ENCODE measurements at regions not wholly inside any gene's neighbourhood (a gene's known extent, or its start where the extent isn't known, plus 50 kb on each side); places are given as distances from the start of the nearest gene placed in this dataset.

DNA sequence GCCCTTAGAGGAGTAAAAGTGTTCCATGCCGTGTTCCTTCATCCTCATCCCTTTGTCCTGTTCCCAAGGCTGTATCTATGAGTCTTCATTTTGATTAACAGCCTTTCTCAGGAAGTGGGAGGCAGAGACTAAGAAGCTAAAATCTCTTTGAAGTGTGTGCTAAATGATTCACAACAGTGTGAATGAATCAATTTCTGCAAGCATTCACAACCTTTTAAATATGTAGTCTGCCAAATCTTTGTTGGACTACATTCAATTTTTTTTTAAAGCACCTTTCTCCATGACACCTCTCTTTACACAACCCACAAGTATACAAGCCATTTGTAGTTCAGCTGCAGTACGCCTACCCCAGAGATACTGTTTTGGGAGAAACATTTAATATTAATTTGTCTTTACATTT, 408.6 kb upstream of the FANCL start:
- no peak for DNase-seq

DNA sequence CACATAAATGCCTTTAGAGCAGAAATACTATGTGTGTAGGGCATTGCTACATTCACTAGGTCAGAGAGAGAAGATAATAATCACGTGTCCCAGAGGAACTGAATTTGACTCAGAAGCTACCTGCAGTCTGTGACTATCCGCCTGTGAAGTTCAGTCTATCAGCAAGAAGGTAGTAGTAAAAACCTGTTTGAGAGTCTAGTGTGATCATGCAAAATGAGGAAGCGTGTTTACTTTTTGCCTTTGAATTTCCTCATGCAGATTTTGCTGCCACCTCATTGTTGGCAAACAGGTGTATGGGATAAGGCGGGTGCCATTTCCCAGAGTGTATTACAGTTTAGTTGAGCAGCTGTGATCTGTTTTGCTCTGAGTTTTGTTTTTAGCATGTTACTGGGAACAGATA, 403.9 kb upstream of the FANCL start:
- DNase-seq: no peak

DNA sequence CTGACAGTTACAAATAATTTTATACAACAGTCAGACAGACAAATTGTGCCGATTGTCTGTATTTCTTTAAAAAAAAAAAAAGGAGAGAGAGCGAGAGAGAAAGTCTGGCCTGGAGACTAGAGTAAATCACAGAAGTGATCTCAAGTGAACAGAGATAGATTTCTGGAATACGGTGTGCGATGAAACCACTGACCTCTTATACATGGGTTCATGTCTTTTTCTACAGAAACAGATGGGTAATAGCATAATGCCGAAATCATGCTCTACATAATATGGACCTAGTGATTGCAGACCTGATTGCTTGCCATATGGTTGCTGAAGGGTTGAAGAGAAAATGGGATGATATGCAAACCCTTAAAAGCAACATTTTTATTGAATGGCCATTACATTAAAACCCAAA, 403.3 kb upstream of the FANCL start:
- no peak for DNase-seq

DNA sequence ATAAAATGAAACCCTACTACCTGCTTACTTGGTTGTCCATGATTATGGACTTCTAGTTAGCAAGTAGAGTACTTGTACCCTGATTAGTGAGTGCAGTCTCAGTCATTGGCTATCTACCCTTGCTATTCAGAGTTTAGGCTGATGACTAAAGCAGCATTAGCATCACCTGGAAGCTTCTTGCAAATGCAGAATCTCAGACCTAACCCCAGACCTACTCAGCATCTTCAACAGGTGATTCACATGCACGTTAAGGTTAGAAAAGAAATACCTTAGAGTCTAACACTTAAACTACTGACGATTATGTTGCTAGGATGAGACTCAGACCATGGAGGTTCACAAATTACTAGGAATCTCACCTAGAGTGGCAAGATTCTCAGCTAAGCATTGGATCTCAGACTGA, 399.9 kb upstream of the FANCL start:
- no peak for DNase-seq

DNA sequence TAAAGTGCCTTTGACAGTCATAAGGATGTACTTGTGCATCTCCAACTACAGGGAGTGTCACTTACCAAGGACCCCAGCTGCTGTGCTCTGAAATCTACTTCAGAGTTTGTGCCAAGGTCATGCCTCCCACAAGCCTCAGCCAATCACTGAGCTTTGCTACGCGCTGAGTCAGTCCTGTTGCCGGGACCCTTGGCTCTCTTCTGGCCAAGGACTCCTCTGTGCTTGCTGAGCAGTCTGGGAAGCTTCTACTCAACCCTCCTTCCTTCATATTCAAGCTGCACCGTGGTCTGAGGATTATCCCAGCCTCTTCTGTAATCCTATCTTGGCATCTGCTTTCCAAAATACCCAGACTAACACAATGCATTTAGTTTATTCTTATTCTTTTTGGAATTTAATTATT, 398.9 kb upstream of the FANCL start:
- DNase-seq: no peak

GRCh38 chr2:58638256-58638805, 397.2 kb upstream of the FANCL start:
- no peak for DNase-seq

DNA sequence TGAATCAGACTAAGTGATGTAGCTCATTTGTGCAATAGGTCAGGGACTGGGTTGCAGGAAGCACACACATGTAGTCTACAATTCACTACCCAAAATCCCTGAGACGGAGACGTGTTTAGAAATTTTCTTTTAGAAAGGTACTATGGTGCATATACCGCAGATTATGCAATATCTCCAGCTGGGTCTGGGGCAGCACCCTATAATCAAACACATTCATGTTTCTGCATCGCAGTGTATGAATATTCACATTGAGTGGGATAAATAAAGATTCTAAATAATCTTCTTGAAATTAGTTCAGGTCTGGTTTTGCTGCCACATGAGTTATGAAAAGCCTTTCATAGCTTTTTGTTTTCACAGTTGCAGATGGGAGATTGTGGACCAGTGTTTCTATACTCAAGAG, 395.7 kb upstream of the FANCL start:
- DNase-seq: no peak

- DNase-seq: no peak
These were observed 394.8 kb upstream of the FANCL start for GRCh38 chr2:58635801-58636375.

DNA sequence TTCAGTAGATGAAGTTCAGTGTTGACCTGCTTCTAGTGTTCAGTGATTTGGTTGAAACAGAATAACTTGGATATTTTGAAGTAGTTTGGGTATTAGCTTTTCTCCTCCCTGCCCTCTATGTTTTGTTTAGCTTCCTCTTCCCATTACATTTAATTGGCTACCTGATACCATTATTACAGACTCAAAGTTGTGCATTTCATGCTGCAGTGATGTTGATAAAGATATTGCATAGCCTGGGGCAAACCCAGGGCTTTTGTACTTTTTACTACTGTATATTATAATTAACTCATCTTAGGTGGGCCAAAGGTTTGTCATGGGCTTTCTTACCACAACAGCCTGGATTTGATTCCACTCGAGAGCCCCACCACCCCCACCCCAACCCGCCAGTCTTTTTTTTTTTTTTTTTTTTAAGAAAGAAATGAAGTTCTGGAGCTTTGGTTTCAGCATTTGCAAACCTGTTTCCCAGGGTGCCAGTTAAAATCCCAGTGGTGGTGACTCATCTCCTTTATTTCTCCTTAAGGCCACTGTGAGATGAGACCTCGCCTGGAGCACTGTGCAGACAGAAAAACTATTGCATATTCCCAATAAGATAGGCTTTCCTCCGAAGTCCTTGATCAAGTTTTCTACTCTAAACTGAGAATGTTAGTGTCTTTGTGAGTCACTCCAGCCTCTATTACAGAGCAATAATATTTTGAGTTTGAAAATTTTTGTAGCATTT, 393.7 kb upstream of the FANCL start:
- DNase-seq: no peak

DNA sequence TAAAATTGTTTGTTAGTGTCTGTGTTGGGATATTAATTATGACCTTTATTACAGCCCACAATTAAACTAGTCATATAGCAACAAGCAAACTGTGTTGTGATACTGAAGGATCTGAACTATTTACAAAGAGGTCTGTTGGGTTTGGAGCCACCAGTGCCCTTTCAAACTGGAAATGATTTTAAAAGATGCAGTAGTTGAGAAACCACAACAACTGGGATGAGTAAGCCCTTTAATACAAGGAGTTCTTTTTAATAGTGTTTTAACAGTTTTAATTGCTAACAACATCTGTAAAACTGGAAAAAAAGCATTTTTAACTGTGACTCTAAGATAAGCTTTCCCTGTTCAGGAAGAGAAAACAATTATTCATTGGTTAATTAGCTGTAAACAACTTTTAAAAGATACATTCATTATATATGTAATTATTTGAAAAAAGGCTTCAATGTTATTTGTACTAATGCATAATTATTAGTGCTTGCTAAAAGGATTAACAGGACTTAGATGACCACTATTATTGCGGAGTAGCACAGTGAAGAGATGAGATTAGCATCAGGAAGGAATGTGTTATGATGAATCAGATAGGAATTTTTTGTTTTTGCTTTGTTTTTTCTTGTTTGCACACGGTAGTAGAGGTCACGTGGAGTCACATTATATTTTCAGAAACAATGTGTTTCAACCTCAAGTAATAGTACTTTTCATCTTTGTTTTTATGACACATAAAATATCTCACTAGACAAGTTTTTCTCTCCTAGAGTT, 392.7 kb upstream of the FANCL start:
- DNase-seq: no peak

DNA sequence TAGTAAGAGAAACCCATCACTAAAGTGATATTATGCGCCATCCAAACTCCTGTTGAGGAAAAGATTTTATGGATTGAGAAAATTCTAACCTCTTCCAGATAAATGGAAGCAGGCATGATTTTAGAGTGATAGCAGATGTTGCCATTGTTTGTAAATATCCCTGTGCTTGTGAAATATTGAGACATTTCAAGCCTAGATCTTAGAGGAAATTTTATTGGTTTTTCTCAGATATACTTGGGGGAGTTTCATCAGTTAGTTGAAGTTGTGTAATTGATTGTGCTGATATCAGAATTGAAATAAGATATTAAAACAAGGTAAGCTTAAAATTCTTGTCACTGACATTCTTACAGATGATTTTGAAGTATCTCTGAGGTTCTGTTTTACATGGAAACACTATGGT, 390.9 kb upstream of the FANCL start:
- no peak for DNase-seq

GRCh38 chr2:58629545-58630119, 388.5 kb upstream of the FANCL start:
- DNase-seq: no peak

DNA sequence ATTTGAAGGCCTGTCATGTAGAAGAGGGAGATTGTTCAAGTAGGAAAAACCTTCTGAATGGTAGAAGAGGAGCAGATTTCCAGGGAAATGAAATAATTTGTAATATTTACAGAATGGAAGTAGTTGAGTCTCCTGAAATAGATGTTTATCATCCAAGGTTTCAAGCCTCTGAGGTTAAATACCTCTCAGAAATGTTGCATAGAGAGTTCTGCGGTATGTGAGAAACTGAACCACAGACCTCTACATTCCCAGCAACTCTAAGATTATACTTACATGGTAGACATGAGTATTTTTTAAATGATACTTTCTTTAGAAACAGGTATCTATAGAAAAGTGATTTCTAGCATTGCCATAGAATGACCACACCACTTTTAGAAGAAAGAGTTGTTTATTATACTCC, 379.8 kb upstream of the FANCL start:
- DNase-seq: no peak

DNA sequence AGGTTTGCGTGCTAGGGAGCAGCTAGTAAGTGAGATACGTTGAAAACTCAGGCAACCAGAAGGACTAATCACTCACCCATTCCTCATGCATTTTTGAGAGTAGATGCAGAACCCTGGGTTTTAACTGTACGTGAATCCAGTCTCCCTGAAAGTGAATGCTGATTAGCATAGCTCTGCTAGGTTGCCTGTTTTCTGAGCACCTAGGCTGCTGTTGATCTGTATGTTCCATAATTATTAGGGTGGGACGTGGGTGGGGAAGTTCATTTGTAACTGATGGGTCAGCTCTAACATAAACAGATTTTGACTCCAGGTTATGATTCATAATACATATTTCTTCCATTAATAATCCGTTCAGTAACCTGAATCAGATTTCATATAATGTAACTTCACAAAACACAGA, 379.0 kb upstream of the FANCL start:
- no peak for DNase-seq

- no peak for DNase-seq
These were observed 375.8 kb upstream of the FANCL start for GRCh38 chr2:58616961-58617360.

GRCh38 chr2:58614219-58614618, 373.1 kb upstream of the FANCL start:
- no peak for DNase-seq

GRCh38 chr2:58612973-58613372, 371.8 kb upstream of the FANCL start:
- no peak for DNase-seq

DNA sequence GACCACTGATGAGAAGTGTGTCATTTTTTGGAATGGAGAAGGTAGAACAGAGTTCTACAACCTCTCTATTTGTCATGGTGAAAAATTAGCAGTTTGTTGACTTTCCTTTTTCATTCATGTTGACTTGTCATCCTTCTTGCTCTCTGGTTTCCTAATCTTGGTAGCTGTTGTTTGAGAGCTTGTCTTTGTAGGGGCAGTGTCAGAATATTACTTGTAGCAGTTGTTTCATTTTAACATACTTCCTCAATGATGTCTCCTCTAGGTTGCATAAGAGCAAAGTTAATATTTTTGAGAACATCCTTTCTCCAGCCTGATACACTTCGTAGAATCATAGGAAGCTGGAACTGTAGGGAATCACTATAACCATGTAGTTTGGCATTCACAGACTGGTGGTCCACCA, 368.2 kb upstream of the FANCL start:
- DNase-seq: no peak

DNA sequence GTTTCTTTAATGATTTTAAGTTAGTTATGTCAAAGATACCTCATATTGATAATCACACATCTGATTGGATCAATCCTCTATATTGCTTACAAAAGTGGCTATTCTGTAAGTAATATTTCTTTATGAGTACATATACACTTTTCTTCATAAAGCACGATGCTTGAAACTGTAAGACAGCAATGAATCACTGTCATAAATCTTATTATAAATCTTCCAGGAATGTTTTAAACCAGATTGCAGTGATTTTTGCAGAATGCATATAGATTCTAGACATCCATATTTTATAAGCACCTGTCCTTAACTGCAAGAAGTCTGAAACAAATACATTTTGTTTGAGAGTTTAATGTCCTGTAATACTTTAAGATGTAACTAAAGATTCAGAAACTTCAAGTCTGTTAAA, 367.0 kb upstream of the FANCL start:
- no peak for DNase-seq

GRCh38 chr2:58607448-58607847, 366.3 kb upstream of the FANCL start:
- DNase-seq: no peak

DNA sequence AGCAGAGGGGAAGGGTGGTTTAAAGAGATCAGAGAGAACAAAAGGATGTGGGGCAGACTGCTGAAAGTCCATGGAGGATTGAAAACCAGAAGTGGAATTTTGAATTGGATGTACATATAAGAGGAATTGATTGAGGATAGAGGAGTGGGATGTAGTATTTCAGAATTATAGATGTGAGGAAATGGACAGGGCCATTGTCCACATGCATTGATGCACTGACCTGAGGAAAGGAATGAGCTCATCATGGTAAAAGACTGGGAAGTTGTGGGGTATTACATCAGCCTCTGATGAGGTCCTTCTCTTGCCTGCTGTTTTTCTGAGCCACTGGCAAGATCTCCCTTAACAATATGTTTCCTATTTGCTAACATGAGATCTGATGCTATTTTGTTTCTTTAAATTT, 365.7 kb upstream of the FANCL start:
- DNase-seq: no peak

DNA sequence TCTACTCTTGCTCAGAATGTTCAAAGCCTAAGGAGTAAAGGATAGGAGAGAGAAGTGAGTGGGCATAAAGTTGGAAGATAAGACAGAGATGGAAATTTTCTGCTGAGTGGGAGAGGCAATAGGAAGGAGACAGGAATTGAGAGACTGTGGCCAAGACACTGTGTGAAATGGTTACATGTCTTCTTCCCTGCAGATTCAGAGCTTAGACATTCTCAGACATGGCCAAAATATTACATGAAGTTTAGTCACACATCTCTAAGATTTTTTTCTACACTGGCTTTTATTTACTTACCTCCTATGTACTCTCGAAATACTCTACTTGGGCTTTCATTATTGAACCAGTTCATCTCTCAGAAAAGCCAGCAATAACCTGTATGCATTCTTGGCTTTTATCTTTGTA, 363.0 kb upstream of the FANCL start:
- no peak for DNase-seq

- no peak for DNase-seq
These were observed 359.9 kb upstream of the FANCL start for GRCh38 chr2:58601017-58601416.

All from skin of body (tissue), 1 donor.